ENCODE measurements at regions not wholly inside any gene's neighbourhood (a gene's known extent, or its start where the extent isn't known, plus 50 kb on each side); places are given as distances from the start of the nearest gene placed in this dataset.

DNA sequence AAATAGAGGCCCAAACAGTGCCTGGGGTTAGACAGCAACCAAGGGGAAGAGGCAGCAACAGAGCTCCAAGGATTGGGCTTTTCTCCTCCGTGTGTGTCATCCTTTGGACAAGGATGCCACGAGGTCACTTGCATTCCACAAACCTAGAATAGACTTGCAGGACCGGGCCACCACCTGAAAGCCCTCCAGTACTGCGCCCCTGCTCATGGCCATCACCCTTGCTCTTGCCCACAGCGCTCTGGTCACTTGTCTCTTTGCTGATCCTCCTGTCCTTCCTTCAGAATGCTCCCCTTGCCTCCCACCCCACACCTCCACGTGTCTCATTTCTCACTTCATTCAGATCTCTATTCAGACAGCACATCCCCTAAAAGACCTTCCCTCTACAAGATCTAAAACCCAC, 247.4 kb downstream of the MATN1 start:
- no peak for DNase-seq (ENCODE audit: low read depth)
- H3K27me3 ChIP-seq (ENCODE audit: control insufficient read depth, insufficient read depth, low read length): peaks cover 2% of the 10 kb centered on the region
- no peak for TF ChIP-seq CTCF (IDR thresholded peaks at IDR 0.05; ENCODE audit: insufficient read depth, low read length, poor library complexity, severe bottlenecking)

DNA sequence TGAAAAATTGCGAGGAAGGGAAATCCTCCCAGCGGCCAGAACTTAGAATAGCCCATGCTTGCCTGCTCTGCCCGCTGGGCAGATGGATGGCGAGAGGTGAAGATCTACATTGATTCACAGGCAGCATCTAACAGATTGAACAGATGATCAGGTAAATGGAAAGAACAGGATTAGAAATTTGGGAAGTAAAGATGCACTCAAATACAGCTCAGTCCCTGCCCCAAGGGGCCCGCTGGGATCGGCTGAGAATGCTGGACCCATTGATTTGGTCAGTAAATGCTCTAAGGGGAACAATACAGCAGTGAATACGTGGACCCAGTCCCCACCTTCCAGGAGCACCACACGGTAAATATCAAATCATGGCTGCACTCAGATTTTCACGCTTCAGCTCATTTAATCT, 248.2 kb downstream of the MATN1 start:
- no peak overlapping the region for H3K4me3 ChIP-seq (ENCODE audit: low read depth, low read length)
- peaks cover 2% of the 10 kb centered on the region for H3K27me3 ChIP-seq (ENCODE audit: control insufficient read depth, insufficient read depth, low read length)
- TF ChIP-seq CTCF (IDR thresholded peaks at IDR 0.05; ENCODE audit: insufficient read depth, low read length, poor library complexity, severe bottlenecking): no peak
- DNase-seq (ENCODE audit: low read depth): no peak
- no peaks in the 10 kb centered on the region for H3K36me3 ChIP-seq (ENCODE audit: control insufficient read depth, insufficient read depth, low read length)

More for the DNA sequence above, 247.4 kb downstream of the MATN1 start:
- H3K4me3 ChIP-seq (ENCODE audit: low read depth, low read length): no peak overlapping the region
- H3K36me3 ChIP-seq (ENCODE audit: control insufficient read depth, insufficient read depth, low read length): no peaks in the 10 kb centered on the region

DNA sequence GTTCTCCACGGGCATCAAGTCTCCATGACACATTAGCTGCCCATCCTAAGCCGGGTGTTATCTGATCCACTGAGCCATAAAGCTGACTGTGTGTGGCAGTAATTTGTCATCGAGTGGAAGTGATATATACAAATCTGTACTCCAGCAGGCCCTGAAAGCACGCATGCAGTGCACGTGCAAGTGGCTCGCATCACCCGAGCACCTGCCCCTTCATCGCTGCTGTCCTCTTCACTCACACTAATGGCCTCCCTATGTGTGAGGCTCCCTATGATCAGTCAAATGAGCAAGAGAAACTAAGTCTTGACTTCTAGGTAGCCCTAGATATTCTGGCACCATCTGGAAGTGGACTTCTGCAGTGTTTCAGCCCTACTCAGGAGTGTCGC, 248.6 kb downstream of the MATN1 start:
- no peak overlapping the region for H3K4me3 ChIP-seq (ENCODE audit: low read depth, low read length)
- TF ChIP-seq CTCF (IDR thresholded peaks at IDR 0.05; ENCODE audit: insufficient read depth, low read length, poor library complexity, severe bottlenecking): no peak
- H3K27me3 ChIP-seq (ENCODE audit: control insufficient read depth, insufficient read depth, low read length): peaks cover 2% of the 10 kb centered on the region
- no peaks in the 10 kb centered on the region for H3K36me3 ChIP-seq (ENCODE audit: control insufficient read depth, insufficient read depth, low read length)
- no peak for DNase-seq (ENCODE audit: low read depth)

GRCh38 chr1:30473922-30474817, 249.2 kb downstream of the MATN1 start:
- no peaks in the 10 kb centered on the region for H3K36me3 ChIP-seq (ENCODE audit: control insufficient read depth, insufficient read depth, low read length)
- peaks cover 2% of the 10 kb centered on the region for H3K27me3 ChIP-seq (ENCODE audit: control insufficient read depth, insufficient read depth, low read length)
- TF ChIP-seq CTCF (IDR thresholded peaks at IDR 0.05; ENCODE audit: insufficient read depth, low read length, poor library complexity, severe bottlenecking): no peak
- no peak overlapping the region for H3K4me3 ChIP-seq (ENCODE audit: low read depth, low read length)
- no peak for DNase-seq (ENCODE audit: low read depth)

DNA sequence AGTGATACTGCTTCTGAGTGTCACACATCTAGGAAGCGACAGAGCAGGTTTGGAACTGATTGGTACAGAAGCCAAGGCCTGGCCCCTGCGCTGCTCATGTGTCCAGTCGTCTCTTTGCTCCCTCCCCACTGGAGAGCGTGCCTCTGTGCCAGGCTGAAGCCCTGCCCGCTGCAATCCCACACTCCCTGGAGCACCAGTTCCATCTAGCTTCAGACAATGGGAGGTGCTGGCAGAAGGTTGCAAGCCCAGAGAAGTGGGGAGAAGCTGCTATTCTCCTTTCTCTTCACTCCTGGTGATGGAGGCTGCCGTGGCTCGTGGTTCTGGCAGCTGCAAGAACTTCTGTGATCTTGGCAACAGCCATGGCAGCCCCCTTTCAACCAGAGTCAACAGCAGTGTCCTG, 250.9 kb downstream of the MATN1 start:
- peaks cover 2% of the 10 kb centered on the region for H3K27me3 ChIP-seq (ENCODE audit: control insufficient read depth, insufficient read depth, low read length)
- no peak for TF ChIP-seq CTCF (IDR thresholded peaks at IDR 0.05; ENCODE audit: insufficient read depth, low read length, poor library complexity, severe bottlenecking)
- no peak for DNase-seq (ENCODE audit: low read depth)
- H3K36me3 ChIP-seq (ENCODE audit: control insufficient read depth, insufficient read depth, low read length): no peaks in the 10 kb centered on the region
- no peak overlapping the region for H3K4me3 ChIP-seq (ENCODE audit: low read depth, low read length)

DNA sequence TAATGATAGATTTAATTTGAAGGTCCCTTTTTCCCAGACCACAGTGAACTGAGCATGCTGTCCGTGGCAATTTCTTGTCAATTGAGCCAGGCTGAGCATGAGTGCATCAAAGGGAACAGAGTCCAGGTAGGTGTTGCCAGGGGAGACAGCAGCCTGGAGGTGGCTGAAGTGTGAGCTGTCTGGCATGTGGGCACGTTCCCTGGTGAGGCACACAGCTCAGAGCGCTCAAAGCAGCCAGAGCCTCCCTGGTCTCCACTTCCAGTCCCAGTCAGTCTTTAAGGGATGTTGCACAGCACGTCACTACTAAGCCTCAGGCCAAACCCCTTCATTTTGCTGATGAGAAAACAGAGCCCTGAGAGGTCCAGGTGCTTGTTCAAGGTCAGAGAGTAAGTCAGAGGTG, 251.4 kb downstream of the MATN1 start:
- no peak for DNase-seq (ENCODE audit: low read depth)
- Histone ChIP-seq H3K27me3 (ENCODE audit: control insufficient read depth, insufficient read depth, low read length) (peaks cover 2% of the 10 kb centered on the region), H3K36me3 (ENCODE audit: control insufficient read depth, insufficient read depth, low read length) (no peaks in the 10 kb centered on the region), H3K4me3 (ENCODE audit: low read depth, low read length) (no peak overlapping the region)
- TF ChIP-seq CTCF (IDR thresholded peaks at IDR 0.05; ENCODE audit: insufficient read depth, low read length, poor library complexity, severe bottlenecking): no peak

All from kidney epithelial cell (primary cell).